ENCODE measurements at regions not wholly inside any gene's neighbourhood (a gene's known extent, or its start where the extent isn't known, plus 50 kb on each side); places are given as distances from the start of the nearest gene placed in this dataset.

DNA sequence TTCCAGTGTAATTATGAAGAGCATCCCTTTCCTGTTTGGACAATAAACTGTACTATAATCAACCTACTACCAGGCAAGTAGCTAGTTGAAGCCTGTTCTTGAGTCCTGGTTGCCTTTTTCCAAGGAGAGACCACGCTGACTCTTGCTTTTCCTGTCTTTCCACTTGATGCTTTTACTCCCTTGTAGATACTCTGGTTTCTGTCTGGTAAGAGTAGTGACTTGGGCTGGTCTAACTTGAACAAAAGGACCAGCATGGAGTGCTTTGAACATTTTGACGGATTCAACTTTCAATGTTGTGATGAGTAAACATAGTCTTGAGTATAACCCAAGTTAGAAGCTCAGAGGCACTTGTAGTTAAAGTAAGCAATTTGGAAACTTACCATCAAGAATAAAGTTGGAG, 464.3 kb downstream of the GADD45G start:
- WGBS, 2 donors (ENCODE audit: low coverage in 1 of 2): 64 to 73% methylated on average over 2 of the region's 2 CpGs
- TF ChIP-seq, protein P1, sequence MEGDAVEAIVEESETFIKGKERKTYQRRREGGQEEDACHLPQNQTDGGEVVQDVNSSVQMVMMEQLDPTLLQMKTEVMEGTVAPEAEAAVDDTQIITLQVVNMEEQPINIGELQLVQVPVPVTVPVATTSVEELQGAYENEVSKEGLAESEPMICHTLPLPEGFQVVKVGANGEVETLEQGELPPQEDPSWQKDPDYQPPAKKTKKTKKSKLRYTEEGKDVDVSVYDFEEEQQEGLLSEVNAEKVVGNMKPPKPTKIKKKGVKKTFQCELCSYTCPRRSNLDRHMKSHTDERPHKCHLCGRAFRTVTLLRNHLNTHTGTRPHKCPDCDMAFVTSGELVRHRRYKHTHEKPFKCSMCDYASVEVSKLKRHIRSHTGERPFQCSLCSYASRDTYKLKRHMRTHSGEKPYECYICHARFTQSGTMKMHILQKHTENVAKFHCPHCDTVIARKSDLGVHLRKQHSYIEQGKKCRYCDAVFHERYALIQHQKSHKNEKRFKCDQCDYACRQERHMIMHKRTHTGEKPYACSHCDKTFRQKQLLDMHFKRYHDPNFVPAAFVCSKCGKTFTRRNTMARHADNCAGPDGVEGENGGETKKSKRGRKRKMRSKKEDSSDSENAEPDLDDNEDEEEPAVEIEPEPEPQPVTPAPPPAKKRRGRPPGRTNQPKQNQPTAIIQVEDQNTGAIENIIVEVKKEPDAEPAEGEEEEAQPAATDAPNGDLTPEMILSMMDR (IDR thresholded peaks at IDR 0.05): no peak
- TF ChIP-seq POLR2AphosphoS5 (IDR thresholded peaks at IDR 0.05): no peak
- TF ChIP-seq POLR2A (IDR thresholded peaks at IDR 0.05): no peak
- no peak for TF ChIP-seq EP300 (IDR thresholded peaks at IDR 0.05; ENCODE audit: low read depth)
- no peaks in the 10 kb centered on the region for H3K36me3 ChIP-seq
- H3K4me3 ChIP-seq: no peak overlapping the region
- no peak overlapping the region for H3K27ac ChIP-seq
- in situ Hi-C loops (cut with MboI; ENCODE audit: low pct_ligation_motif_present in 1 of 4, low pct_unique_long_range_greater_than_20kb in 1 of 4, low sequenced_read_pairs in 3 of 4) (no loop called here), intact Hi-C loops (cut with DNase I; ENCODE audit: low total_unique reads) (no loop called here)
- H3K27me3 ChIP-seq: no peaks in the 10 kb centered on the region
- H3K9me3 ChIP-seq: no peaks in the 10 kb centered on the region
- no peak for DNase-seq
- no peaks in the 10 kb centered on the region for H3K4me1 ChIP-seq

DNA sequence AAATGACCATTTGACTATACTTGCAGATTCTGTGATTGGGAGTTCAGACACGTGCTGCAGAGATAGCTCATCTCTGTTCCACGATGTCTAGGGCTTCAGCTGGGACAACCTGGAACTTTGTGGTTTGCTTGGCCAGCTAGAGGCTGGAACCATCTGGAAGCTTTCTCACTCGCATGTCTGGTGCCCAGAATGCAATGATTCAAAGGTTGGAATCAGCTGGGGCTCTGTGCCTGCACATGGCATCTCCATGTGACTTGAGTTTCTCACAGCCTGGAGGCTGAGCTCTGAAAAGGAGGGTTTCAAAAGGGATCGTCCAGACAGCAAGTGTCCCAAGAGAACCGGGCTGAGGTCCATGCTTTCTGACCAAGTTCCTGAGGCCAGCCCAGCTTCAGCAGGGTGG, 465.2 kb downstream of the GADD45G start:
- Histone ChIP-seq H3K9me3 (no peaks in the 10 kb centered on the region), H3K27me3 (no peaks in the 10 kb centered on the region), H3K27ac (no peak overlapping the region), H3K4me1 (no peaks in the 10 kb centered on the region), H3K4me3 (no peak overlapping the region), H3K36me3 (no peaks in the 10 kb centered on the region)
- 78 to 100% methylated on average over 1 to 5 of the region's 5 CpGs for WGBS, 2 donors (ENCODE audit: low coverage in 1 of 2)
- DNase-seq: no peak
- intact Hi-C loops (cut with DNase I; ENCODE audit: low total_unique reads) (no loop called here), in situ Hi-C loops (cut with MboI; ENCODE audit: low pct_ligation_motif_present in 1 of 4, low pct_unique_long_range_greater_than_20kb in 1 of 4, low sequenced_read_pairs in 3 of 4) (no loop called here)
- TF ChIP-seq, protein P1 (IDR thresholded peaks at IDR 0.05): no peak
- TF ChIP-seq POLR2A (IDR thresholded peaks at IDR 0.05): no peak
- TF ChIP-seq POLR2AphosphoS5 (IDR thresholded peaks at IDR 0.05): no peak
- TF ChIP-seq EP300 (IDR thresholded peaks at IDR 0.05; ENCODE audit: low read depth): no peak

DNA sequence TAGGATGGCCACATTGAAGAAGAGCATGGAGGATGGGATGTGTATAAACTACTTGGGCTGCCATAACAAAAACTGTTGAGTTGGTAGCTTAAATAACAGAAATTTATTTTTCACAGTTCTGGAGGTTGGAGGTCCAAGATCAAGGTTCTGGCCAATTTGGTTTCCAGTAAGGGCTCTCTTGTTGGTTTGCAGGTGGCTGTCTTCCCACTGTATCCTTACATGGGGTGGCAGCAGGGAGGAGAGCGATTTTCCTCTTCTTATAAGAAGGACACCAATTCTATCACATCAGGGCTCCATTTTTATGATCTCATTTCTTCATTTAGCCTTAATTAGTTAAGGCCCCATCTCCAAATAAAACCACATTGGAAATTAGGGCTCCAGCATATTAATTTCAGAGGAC, 465.7 kb downstream of the GADD45G start:
- H3K27me3 ChIP-seq: no peaks in the 10 kb centered on the region
- no peaks in the 10 kb centered on the region for H3K36me3 ChIP-seq
- intact Hi-C loops (cut with DNase I; ENCODE audit: low total_unique reads) (no loop called here), in situ Hi-C loops (cut with MboI; ENCODE audit: low pct_ligation_motif_present in 1 of 4, low pct_unique_long_range_greater_than_20kb in 1 of 4, low sequenced_read_pairs in 3 of 4) (no loop called here)
- no peak overlapping the region for H3K4me3 ChIP-seq
- no peaks in the 10 kb centered on the region for H3K9me3 ChIP-seq
- 89 to 100% methylated on average over 1 of the region's 1 CpG for WGBS, 2 donors (ENCODE audit: low coverage in 1 of 2)
- H3K27ac ChIP-seq: no peak overlapping the region
- H3K4me1 ChIP-seq: no peaks in the 10 kb centered on the region
- DNase-seq: no peak
- TF ChIP-seq EP300 (IDR thresholded peaks at IDR 0.05; ENCODE audit: low read depth) (no peak), POLR2AphosphoS5 (IDR thresholded peaks at IDR 0.05) (no peak), POLR2A (IDR thresholded peaks at IDR 0.05) (no peak)
- TF ChIP-seq, protein P1 (IDR thresholded peaks at IDR 0.05): no peak

DNA sequence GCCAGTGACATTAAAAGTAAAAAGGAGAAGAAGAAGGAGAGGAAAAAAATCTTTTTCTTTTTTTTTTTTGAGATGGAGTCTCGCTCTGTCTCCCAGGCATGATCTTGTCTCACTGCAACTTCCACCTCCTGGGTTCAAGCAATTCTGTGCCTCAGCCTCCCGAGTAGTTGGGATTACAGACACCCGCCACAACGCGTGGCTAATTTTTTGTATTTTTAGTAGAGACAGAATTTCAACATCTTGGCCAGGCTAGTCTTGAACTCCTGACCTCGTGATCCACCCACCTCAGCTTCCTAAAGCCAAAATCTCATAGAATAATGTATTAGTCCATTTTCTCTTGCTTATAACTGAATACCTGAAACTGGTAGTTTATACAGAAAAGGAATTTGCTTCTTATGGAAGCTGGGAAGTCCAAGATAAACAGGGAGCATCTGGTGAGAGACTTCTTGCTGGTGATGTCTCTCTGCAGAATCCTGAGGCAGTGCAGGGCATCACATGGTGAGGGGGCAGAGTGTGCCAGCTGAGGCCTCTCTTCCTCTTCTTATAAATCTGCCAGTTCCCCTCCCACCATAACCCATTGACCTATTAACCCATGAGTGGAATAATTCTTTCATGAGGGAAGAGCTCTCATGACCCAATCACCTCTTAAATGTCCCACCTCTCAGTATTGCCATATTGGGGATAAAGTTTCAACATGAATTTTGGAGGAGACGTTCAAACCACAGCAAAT, 466.3 kb downstream of the GADD45G start:
- no peaks in the 10 kb centered on the region for H3K36me3 ChIP-seq
- no peak overlapping the region for H3K27ac ChIP-seq
- in situ Hi-C loops (cut with MboI; ENCODE audit: low pct_ligation_motif_present in 1 of 4, low pct_unique_long_range_greater_than_20kb in 1 of 4, low sequenced_read_pairs in 3 of 4) (no loop called here), intact Hi-C loops (cut with DNase I; ENCODE audit: low total_unique reads) (no loop called here)
- DNase-seq: no peak
- WGBS, 2 donors (ENCODE audit: low coverage in 1 of 2): 82 to 88% methylated on average over 6 to 7 of the region's 7 CpGs
- H3K27me3 ChIP-seq: no peaks in the 10 kb centered on the region
- H3K4me3 ChIP-seq: no peak overlapping the region
- TF ChIP-seq EP300 (IDR thresholded peaks at IDR 0.05; ENCODE audit: low read depth) (no peak), POLR2A (IDR thresholded peaks at IDR 0.05) (no peak), POLR2AphosphoS5 (IDR thresholded peaks at IDR 0.05) (no peak)
- TF ChIP-seq, protein P1 (IDR thresholded peaks at IDR 0.05): no peak
- H3K9me3 ChIP-seq: no peaks in the 10 kb centered on the region
- no peaks in the 10 kb centered on the region for H3K4me1 ChIP-seq
